Spleen (tissue), 11 donors: ENCODE measurements at regions not wholly inside any gene's neighbourhood (a gene's known extent, or its start where the extent isn't known, plus 50 kb on each side); places are given as distances from the start of the nearest gene placed in this dataset.
A peak's percentile ranks its signal among the peaks of the same experiment; 100 is the strongest.

Experiments used
- DNase-seq: peaks from one replicate; pipeline ENCODE4 v3.0.0-alpha.2; 2020
- H3K27ac ChIP-seq, 8 donors: fragments of 200-600 bp; sonication (generic) in 7 of 8; 1 replicate in 4 of 8; 2 replicates in 4 of 8; pipeline versions ENCODE4 v1.5.0 to v1.8.0; 2016 to 2021; ENCODE audit warnings: inconsistent platforms in 4 of 8, mild to moderate bottlenecking in 4 of 8, moderate library complexity in 1 of 8
- H3K27me3 ChIP-seq, 7 donors: fragments of 200-600 bp; sonication (generic) in 6 of 7; replicated peaks in 1 of 7; 1 replicate in 4 of 7; 2 replicates in 3 of 7; pipeline versions ENCODE4 v1.5.0 to v1.8.0; 2016 to 2021; ENCODE audit warnings: inconsistent platforms in 3 of 7, mild to moderate bottlenecking in 1 of 7
- H3K36me3 ChIP-seq, 6 donors: fragments of 200-600 bp; sonication (generic) in 5 of 6; 1 replicate in 4 of 6; 2 replicates in 2 of 6; pipeline versions ENCODE4 v1.5.0 to v1.8.0; 2016 to 2021; ENCODE audit warnings: inconsistent platforms in 2 of 6
- H3K4me1 ChIP-seq, 6 donors: fragments of 200-600 bp; sonication (generic) in 5 of 6; 1 replicate in 3 of 6; 2 replicates in 3 of 6; pipeline versions ENCODE4 v1.5.0 to v1.8.0; 2016 to 2021; ENCODE audit warnings: inconsistent platforms in 3 of 6
- H3K4me3 ChIP-seq, 8 donors: fragments of 200-600 bp; sonication (generic) in 7 of 8; 1 replicate in 4 of 8; 2 replicates in 4 of 8; pipeline versions ENCODE4 v1.5.0 to v1.8.0; 2016 to 2021; ENCODE audit warnings: inconsistent platforms in 4 of 8, mild to moderate bottlenecking in 4 of 8, moderate library complexity in 2 of 8
- H3K9me3 ChIP-seq, 8 donors: fragments of 200-600 bp; sonication (generic) in 7 of 8; 1 replicate in 4 of 8; 2 replicates in 4 of 8; pipeline versions ENCODE4 v1.5.0 to v1.8.0; 2016 to 2021; ENCODE audit warnings: inconsistent platforms in 4 of 8
- CTCF ChIP-seq, 11 experiments: fragments of 200-600 bp in 7 of 11; fragments of 450-650 bp in 4 of 11; sonication (generic) in 4 of 11; IDR thresholded peaks in 8 of 11; conservative IDR thresholded peaks in 3 of 11; 1 replicate in 7 of 11; 2 replicates in 4 of 11; pipeline versions ENCODE4 v1.4.0 to v1.8.0; 2016 to 2021; ENCODE audit warnings: antibody characterized with exemption in 11 of 11, inconsistent platforms in 4 of 11, mild to moderate bottlenecking in 1 of 11
- POLR2A ChIP-seq, 3 donors: fragments of 450-650 bp; IDR thresholded peaks; one replicate each; pipeline ENCODE4 v1.5.1; 2017; ENCODE audit warnings: antibody characterized with exemption in 3 of 3, mild to moderate bottlenecking in 1 of 3
- POLR2AphosphoS5 ChIP-seq, 3 donors: sonication (generic); formaldehyde crosslinking; IDR thresholded peaks; one replicate each; pipeline ENCODE4 v1.5.1; 2017; ENCODE audit warnings: antibody characterized with exemption in 3 of 3
- WGBS, 5 donors: extraction: QIAGEN DNeasy Blood & Tissue Kit in 3 of 5; methylation state at CpG; one replicate each; pipeline versions ENCODE4 v1.1.5 to v1.1.7; 2013 to 2018; 5-methylcytosine and 5-hydroxymethylcytosine counted together
- intact Hi-C: fragments of 100-400 bp; cut with DNase I; formaldehyde crosslinking; loops from one replicate; pipeline ENCODE4 v1.15.0; 2023; ENCODE audit warnings: low total_unique reads
- donor health status: healthy with polysubstance abuse.
- donor health status: DM: no; HTN: no; CAD: no; lungs with moderate emphysema.
- donor health status: DM: no; HTN: no; CAD: no.
- donor health status: Bipolar disorder and iron deficiency.
- donor health status: healthy.
- donor health status: DM: no; HTN: no; CAD: no.
- donor health status: DM: yes; HTN: yes; CAD: no.

- peaks cover 22 to 62% (median 44%) of the 10 kb centered on the region in 6 donors for H3K4me1 ChIP-seq
- no peaks in the 10 kb centered on the region for H3K27me3 ChIP-seq
- no peak for TF ChIP-seq POLR2A (IDR thresholded peaks at IDR 0.05)
- TF ChIP-seq CTCF (IDR thresholded peaks at IDR 0.05 in 8 of 11, conservative IDR thresholded peaks at IDR 0.05 in 3 of 11): no peak
- TF ChIP-seq POLR2AphosphoS5 (IDR thresholded peaks at IDR 0.05): no peak
- DNase-seq: no peak
- no peaks in the 10 kb centered on the region for H3K9me3 ChIP-seq
- H3K27ac ChIP-seq: peak overlapping the region; percentile 43 to 91 (median 74)
- WGBS, 5 donors: 93 to 96% (median 94%) methylated on average over 1 of the region's 1 CpG
- no peak overlapping the region for H3K4me3 ChIP-seq
- intact Hi-C loops: no loop called here
- H3K36me3 ChIP-seq: no peaks in the 10 kb centered on the region
These were observed 259.3 kb upstream of the BTG1 start for GRCh38 chr12:92404921-92405320.

GRCh38 chr12:92404259-92404894 is 258.7 kb upstream of the BTG1 start:
- H3K27me3 ChIP-seq: no peaks in the 10 kb centered on the region
- H3K4me3 ChIP-seq: no peak overlapping the region
- peaks cover 22 to 67% (median 50%) of the 10 kb centered on the region in 6 donors for H3K4me1 ChIP-seq
- TF ChIP-seq POLR2A (IDR thresholded peaks at IDR 0.05): no peak
- no peak for TF ChIP-seq POLR2AphosphoS5 (IDR thresholded peaks at IDR 0.05)
- no peak for TF ChIP-seq CTCF (IDR thresholded peaks at IDR 0.05 in 8 of 11, conservative IDR thresholded peaks at IDR 0.05 in 3 of 11)
- DNase-seq: no peak
- H3K27ac ChIP-seq: peak overlapping the region; percentile 43 to 91 (median 74)
- H3K36me3 ChIP-seq: no peaks in the 10 kb centered on the region
- H3K9me3 ChIP-seq: no peaks in the 10 kb centered on the region
- intact Hi-C loops: no loop called here
- WGBS, 5 donors: 84 to 89% (median 87%) methylated on average over 1 of the region's 1 CpG

GRCh38 chr12:92403210-92404175 is 257.8 kb upstream of the BTG1 start:
- H3K36me3 ChIP-seq: no peaks in the 10 kb centered on the region
- 29 to 49% (median 38%) methylated on average over 3 of the region's 3 CpGs for WGBS, 5 donors
- TF ChIP-seq POLR2AphosphoS5 (IDR thresholded peaks at IDR 0.05) (peak in 1 of 3 donors; percentile 87), POLR2A (IDR thresholded peaks at IDR 0.05) (no peak), CTCF (IDR thresholded peaks at IDR 0.05 in 8 of 11, conservative IDR thresholded peaks at IDR 0.05 in 3 of 11) (no peak)
- no peak for DNase-seq
- peak overlapping the region; percentile 58 to 91 (median 76) for H3K27ac ChIP-seq
- no peak overlapping the region for H3K4me3 ChIP-seq
- H3K4me1 ChIP-seq: peaks cover 22 to 72% (median 54%) of the 10 kb centered on the region in 6 donors
- no peaks in the 10 kb centered on the region for H3K27me3 ChIP-seq
- H3K9me3 ChIP-seq: no peaks in the 10 kb centered on the region
- intact Hi-C loops: no loop called here

GRCh38 chr12:92402415-92402814 is 256.8 kb upstream of the BTG1 start:
- intact Hi-C loops: no loop called here
- peaks cover 19 to 72% (median 49%) of the 10 kb centered on the region in 6 donors for H3K4me1 ChIP-seq

More at GRCh38 chr12:92402415-92402814, 256.8 kb upstream of the BTG1 start:
- TF ChIP-seq POLR2A (IDR thresholded peaks at IDR 0.05) (no peak), POLR2AphosphoS5 (IDR thresholded peaks at IDR 0.05) (no peak), CTCF (IDR thresholded peaks at IDR 0.05 in 8 of 11, conservative IDR thresholded peaks at IDR 0.05 in 3 of 11) (no peak)
- Histone ChIP-seq H3K36me3 (no peaks in the 10 kb centered on the region), H3K9me3 (no peaks in the 10 kb centered on the region), H3K4me3 (no peak overlapping the region), H3K27me3 (no peaks in the 10 kb centered on the region), H3K27ac (peak overlapping the region; percentile 58 to 91 (median 76))
- DNase-seq: no peak
- WGBS, 5 donors: 31 to 70% (median 64%) methylated on average over 1 of the region's 1 CpG
